ENCODE measurements at regions not wholly inside any gene's neighbourhood (a gene's known extent, or its start where the extent isn't known, plus 50 kb on each side); places are given as distances from the start of the nearest gene placed in this dataset.

DNA sequence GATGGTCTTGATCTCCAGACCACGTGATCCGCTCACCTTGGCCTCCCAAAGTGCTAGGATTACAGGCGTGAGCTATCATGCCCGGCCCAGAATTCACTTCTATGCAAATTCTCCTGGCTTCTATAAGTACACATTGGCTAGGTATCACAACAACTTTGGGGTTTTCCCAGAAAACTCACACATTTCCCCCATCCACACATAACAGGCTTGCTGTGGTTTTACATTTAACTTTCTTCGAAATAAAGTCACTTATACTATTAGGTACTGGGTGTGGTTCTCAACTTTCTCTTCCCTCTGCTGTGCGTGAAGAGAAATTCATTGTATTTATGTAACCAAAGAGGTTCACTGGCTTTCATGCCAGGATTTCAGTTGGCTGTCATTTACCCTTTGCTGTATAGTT, 439.4 kb upstream of the CWC22 start:
- TF ChIP-seq, protein P1, sequence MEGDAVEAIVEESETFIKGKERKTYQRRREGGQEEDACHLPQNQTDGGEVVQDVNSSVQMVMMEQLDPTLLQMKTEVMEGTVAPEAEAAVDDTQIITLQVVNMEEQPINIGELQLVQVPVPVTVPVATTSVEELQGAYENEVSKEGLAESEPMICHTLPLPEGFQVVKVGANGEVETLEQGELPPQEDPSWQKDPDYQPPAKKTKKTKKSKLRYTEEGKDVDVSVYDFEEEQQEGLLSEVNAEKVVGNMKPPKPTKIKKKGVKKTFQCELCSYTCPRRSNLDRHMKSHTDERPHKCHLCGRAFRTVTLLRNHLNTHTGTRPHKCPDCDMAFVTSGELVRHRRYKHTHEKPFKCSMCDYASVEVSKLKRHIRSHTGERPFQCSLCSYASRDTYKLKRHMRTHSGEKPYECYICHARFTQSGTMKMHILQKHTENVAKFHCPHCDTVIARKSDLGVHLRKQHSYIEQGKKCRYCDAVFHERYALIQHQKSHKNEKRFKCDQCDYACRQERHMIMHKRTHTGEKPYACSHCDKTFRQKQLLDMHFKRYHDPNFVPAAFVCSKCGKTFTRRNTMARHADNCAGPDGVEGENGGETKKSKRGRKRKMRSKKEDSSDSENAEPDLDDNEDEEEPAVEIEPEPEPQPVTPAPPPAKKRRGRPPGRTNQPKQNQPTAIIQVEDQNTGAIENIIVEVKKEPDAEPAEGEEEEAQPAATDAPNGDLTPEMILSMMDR (IDR thresholded peaks at IDR 0.05), result no peak
- no peak for TF ChIP-seq POLR2A (IDR thresholded peaks at IDR 0.05)

Data from Peyer's patch (tissue), 4 donors.